ENCODE measurements at regions not wholly inside any gene's neighbourhood (a gene's known extent, or its start where the extent isn't known, plus 50 kb on each side); places are given as distances from the start of the nearest gene placed in this dataset.

DNA sequence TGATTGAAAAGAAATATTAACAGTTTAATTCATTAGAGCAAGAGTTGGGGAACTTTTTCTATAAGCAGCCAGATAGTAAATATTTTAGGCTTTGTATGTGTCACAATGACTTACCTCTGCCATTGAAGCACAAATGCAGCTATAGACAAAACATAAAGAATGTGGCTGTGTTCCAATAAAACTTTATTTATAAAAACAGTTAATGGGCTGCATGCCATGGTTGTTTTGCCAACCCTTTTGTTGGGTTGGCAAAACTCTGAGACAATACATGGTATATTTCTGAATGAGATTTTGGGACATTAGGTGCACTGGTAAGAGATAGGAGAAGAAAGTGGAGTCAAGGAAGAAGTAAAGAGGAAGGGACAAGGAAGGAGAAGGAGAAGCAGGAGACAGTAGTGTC is 61.8 kb upstream of the CERS6 start:
- no peak overlapping the region for H3K14ac ChIP-seq (ENCODE audit: insufficient read length)
- H2BK120ac ChIP-seq (replicated peaks; ENCODE audit: low read depth, low read length): no peak overlapping the region
- H3K79me2 ChIP-seq (ENCODE audit: control insufficient read depth in 1 of 2, insufficient read depth in 2 of 2, low read length in 2 of 2): no peaks in the 10 kb centered on the region
- H3K4me2 ChIP-seq (ENCODE audit: insufficient read depth in 1 of 2, low read depth in 2 of 2, low read length in 2 of 2): no peak overlapping the region
- H3K23ac ChIP-seq (ENCODE audit: insufficient read length): no peak overlapping the region
- no peak overlapping the region for H4K8ac ChIP-seq (ENCODE audit: extremely low read depth, insufficient read depth, low read length)
- no peaks in the 10 kb centered on the region for H4K20me1 ChIP-seq (replicated peaks in 1 of 2; ENCODE audit: control insufficient read depth in 1 of 2, insufficient read depth in 2 of 2, low read length in 2 of 2)
- no peaks in the 10 kb centered on the region for H3K4me1 ChIP-seq (replicated peaks in 1 of 4; ENCODE audit: control insufficient read depth in 3 of 4, insufficient read depth in 4 of 4, low read length in 3 of 4)
- H2BK15ac ChIP-seq (ENCODE audit: low read length): no peak overlapping the region
- no peak overlapping the region for H2AFZ ChIP-seq (ENCODE audit: low read length)
- no peak overlapping the region for H3K4ac ChIP-seq (replicated peaks; ENCODE audit: insufficient read length, low read depth, low read length)
- no peaks in the 10 kb centered on the region for H3K36me3 ChIP-seq (ENCODE audit: control insufficient read depth in 2 of 4, insufficient read depth in 4 of 4, low read length in 3 of 4)
- no peaks in the 10 kb centered on the region for H3K9me3 ChIP-seq (ENCODE audit: insufficient read depth in 2 of 2, low read depth in 1 of 2, low read length in 1 of 2)
- H3K79me1 ChIP-seq (ENCODE audit: low read depth, low read length): no peaks in the 10 kb centered on the region
- no peak overlapping the region for H3K27ac ChIP-seq (ENCODE audit: low read depth, low read length)
- no peaks in the 10 kb centered on the region for H3K23me2 ChIP-seq (ENCODE audit: low read depth, low read length)
- no peak overlapping the region for H4K91ac ChIP-seq (replicated peaks; ENCODE audit: insufficient read length, low read length)
- no peak overlapping the region for H2BK12ac ChIP-seq (ENCODE audit: low read depth, low read length)
- no peak overlapping the region for H3K56ac ChIP-seq (replicated peaks; ENCODE audit: insufficient read length, low read depth, low read length)
- no peak for FAIRE-seq
- H3K18ac ChIP-seq (ENCODE audit: extremely low read depth, low read length): no peak overlapping the region
- no peak overlapping the region for H3K9ac ChIP-seq (replicated peaks in 1 of 4; ENCODE audit: extremely low read depth in 1 of 4, low read depth in 3 of 4, low read length in 3 of 4)
- no peak overlapping the region for H2AK5ac ChIP-seq (ENCODE audit: low read depth, low read length)
- CTCF ChIA-PET (ENCODE audit: partially characterized antibody): no interaction called here
- H4K5ac ChIP-seq (ENCODE audit: insufficient read length, low read depth, low read length): no peak overlapping the region
- no peak overlapping the region for H2BK5ac ChIP-seq (ENCODE audit: low read depth, low read length)
- DNase-seq (ENCODE audit: low read depth in 1 of 2, low spot score in 2 of 2): no peak
- POLR2A ChIA-PET (ENCODE audit: partially characterized antibody): no interaction called here
- H3K27me3 ChIP-seq (replicated peaks in 1 of 4; ENCODE audit: control insufficient read depth in 3 of 4, extremely low read depth in 1 of 4, insufficient read depth in 3 of 4, low read length in 3 of 4): no peaks in the 10 kb centered on the region
- H2BK20ac ChIP-seq (ENCODE audit: low read length): no peak overlapping the region
- H3K4me3 ChIP-seq (ENCODE audit: extremely low read depth in 1 of 4, insufficient read depth in 2 of 4, low read depth in 3 of 4, low read length in 4 of 4): no peak overlapping the region
- TF ChIP-seq ASH2L (IDR thresholded peaks at IDR 0.05; ENCODE audit: low read length) (no peak), TAF7 (optimal IDR thresholded peaks at IDR 0.05; ENCODE audit: borderline replicate concordance, low read depth, low read length) (no peak)
